GM12878 (cell line): ENCODE measurements at regions not wholly inside any gene's neighbourhood (a gene's known extent, or its start where the extent isn't known, plus 50 kb on each side); places are given as distances from the start of the nearest gene placed in this dataset.

Experiments
- ATAC-seq: fragments of 200-7000 bp; cut with Tn5 transposase; 3 replicates; pipeline ENCODE4 v1.9.1; 2020; ENCODE audit warnings: mild to moderate bottlenecking, moderate library complexity
- BruUV-seq: library from RNA; stranded (reverse); fragments of 400-500 nt; replicated peaks from 2 replicates; lab custom pipeline; 2021; lab: Mats Ljungman, UMichigan
- CTCF ChIA-PET: fragments of 300-600 bp; sonication (Branson Sonifier 250); formaldehyde crosslinking; extraction: SDS; loops from one replicate; lab custom pipeline; 2021; ENCODE audit warnings: inconsistent platforms; lab: Yijun Ruan, JAX
- POLR2A ChIA-PET: fragments of 350-600 bp; formaldehyde crosslinking; extraction: SDS; loops from one replicate; lab custom pipeline; 2021; ENCODE audit warnings: inconsistent platforms; lab: Charles Lee
- RAD21 ChIA-PET: fragments of 300-600 bp; sonication (Branson Sonifier 250); formaldehyde crosslinking; loops from one replicate; lab custom pipeline; 2023; ENCODE audit warnings: antibody characterized with exemption; ENCODE audit not compliant: unreplicated experiment; lab: Charles Lee
- SMC1A ChIA-PET: fragments of 300-600 bp; sonication (Branson Sonifier 250); formaldehyde crosslinking; loops from one replicate; lab custom pipeline; 2023; ENCODE audit not compliant: unreplicated experiment, uncharacterized antibody; lab: Charles Lee
- DNase-seq: peaks from one replicate; pipeline ENCODE4 v3.0.0-alpha.2; 2011; ENCODE audit warnings: low read depth, low spot score
- FAIRE-seq: peaks from 3 replicates; lab custom pipeline; 2011; peaks lifted over from hg19 to GRCh38; lab: Jason Lieb, UNC
- H2AFZ ChIP-seq: 2 replicates; pipeline ENCODE4 v1.6.0; 2011; ENCODE audit warnings: low read depth, low read length, control low read depth; ENCODE audit not compliant: control insufficient read depth
- H3K27ac ChIP-seq: 2 replicates; pipeline ENCODE4 v1.5.1; 2011; ENCODE audit warnings: control low read depth; ENCODE audit not compliant: control insufficient read depth, insufficient read depth
- H3K27me3 ChIP-seq, 2 experiments: replicated peaks in 1 of 2; 2 replicates each; pipeline versions ENCODE4 v1.6.0 to v1.6.1; 2011; ENCODE audit warnings: low read length in 1 of 2; ENCODE audit not compliant: control insufficient read depth in 2 of 2, insufficient read depth in 2 of 2
- H3K36me3 ChIP-seq, 2 experiments: 2 replicates each; pipeline ENCODE4 v1.5.1; 2011; ENCODE audit warnings: low read length in 1 of 2; ENCODE audit not compliant: control insufficient read depth in 2 of 2, insufficient read depth in 2 of 2
- H3K4me1 ChIP-seq: 2 replicates; pipeline ENCODE4 v1.6.1; 2011; ENCODE audit warnings: mild to moderate bottlenecking, low read length, moderate library complexity, mixed read lengths; ENCODE audit not compliant: control insufficient read depth, insufficient read depth
- H3K4me2 ChIP-seq: 2 replicates; pipeline ENCODE4 v1.6.0; 2011; ENCODE audit warnings: control low read depth; ENCODE audit not compliant: control insufficient read depth, insufficient read depth
- H3K4me3 ChIP-seq: fragments of 200-600 bp; sonication (generic); 2 replicates; pipeline ENCODE4 v1.5.1; 2016
- H3K79me2 ChIP-seq: 2 replicates; pipeline ENCODE4 v1.6.0; 2011; ENCODE audit warnings: low read length; ENCODE audit not compliant: control insufficient read depth, insufficient read depth
- H3K9ac ChIP-seq: 2 replicates; pipeline ENCODE4 v1.8.0; 2011; ENCODE audit warnings: low read length, control low read depth, mixed read lengths; ENCODE audit not compliant: control insufficient read depth, insufficient read depth
- H3K9me3 ChIP-seq: replicated peaks from 3 replicates; pipeline ENCODE4 v1.5.1; 2011; ENCODE audit warnings: mild to moderate bottlenecking, low read length; ENCODE audit not compliant: control insufficient read depth, insufficient read depth
- H4K20me1 ChIP-seq: 2 replicates; pipeline ENCODE4 v1.6.0; 2011; ENCODE audit not compliant: control insufficient read depth, insufficient read depth
- BACH1 ChIP-seq: fragments of 450-650 bp; IDR thresholded peaks from 2 replicates; pipeline ENCODE4 v1.6.1; 2017; ENCODE audit warnings: mild to moderate bottlenecking, borderline replicate concordance
- CHD4 ChIP-seq: fragments of 200-600 bp; sonication (generic); IDR thresholded peaks from 2 replicates; pipeline ENCODE4 v1.6.1; 2016; ENCODE audit warnings: mild to moderate bottlenecking
- E2F8 ChIP-seq: fragments of 450-650 bp; IDR thresholded peaks from 2 replicates; pipeline ENCODE4 v1.6.1; 2018; ENCODE audit warnings: mild to moderate bottlenecking, low read depth, moderate library complexity; ENCODE audit not compliant: partially characterized antibody
- HDAC6 ChIP-seq: fragments of 200-600 bp; sonication (generic); IDR thresholded peaks from one replicate; pipeline ENCODE4 v1.8.0; 2017; ENCODE audit warnings: antibody characterized with exemption; ENCODE audit not compliant: unreplicated experiment
- KAT2A ChIP-seq: conservative IDR thresholded peaks from 2 replicates; pipeline ENCODE4 v1.6.1; 2011; ENCODE audit warnings: low read depth, low read length; ENCODE audit not compliant: control insufficient read depth
- RAD51 ChIP-seq: fragments of 450-650 bp; IDR thresholded peaks from 2 replicates; pipeline ENCODE4 v1.6.1; 2016; ENCODE audit warnings: moderate library complexity, mild to moderate bottlenecking, inconsistent platforms
- RBBP5 ChIP-seq: fragments of 200-600 bp; sonication (generic); conservative IDR thresholded peaks from 2 replicates; pipeline ENCODE4 v1.6.1; 2016
- SP1 ChIP-seq: IDR thresholded peaks from one replicate; pipeline ENCODE4 v1.6.1; 2011; ENCODE audit warnings: low read depth, low read length
- SUZ12 ChIP-seq: fragments of 200-600 bp; sonication (generic); IDR thresholded peaks from one replicate; pipeline ENCODE4 v1.6.1; 2018; ENCODE audit warnings: antibody characterized with exemption, mild to moderate bottlenecking; ENCODE audit not compliant: unreplicated experiment
- TARDBP ChIP-seq: IDR thresholded peaks from 2 replicates; pipeline ENCODE4 v1.6.1; 2016; ENCODE audit warnings: borderline replicate concordance
- ZBTB40 ChIP-seq: fragments of 450-650 bp; IDR thresholded peaks from 2 replicates; pipeline ENCODE4 v1.6.1; 2016; ENCODE audit warnings: mild to moderate bottlenecking, moderate library complexity, borderline replicate concordance
- WGBS: methylation state at CpG from one replicate; pipeline ENCODE4 v1.1.6; 2016; ENCODE audit warnings: low lambda C conversion rate; ENCODE audit not compliant: insufficient replicate concordance, insufficient coverage; ENCODE audit errors: missing lambda C conversion rate; 5-methylcytosine and 5-hydroxymethylcytosine counted together
- in situ Hi-C: fragments of 300-500 bp; cut with MboI; formaldehyde crosslinking; loops from 9 replicates; pipeline ENCODE4 v1.14.3; 2018; ENCODE audit warnings: mixed read lengths
- intact Hi-C: fragments of 100-400 bp; cut with micrococcal nuclease; formaldehyde crosslinking; loops from one replicate; pipeline ENCODE4 v1.14.2; 2022; ENCODE audit not compliant: unreplicated experiment

- no peak overlapping the region for H3K4me3 ChIP-seq
- H3K36me3 ChIP-seq = no peaks in the 10 kb centered on the region
- intact Hi-C loops = no loop called here
- no peak for TF ChIP-seq E2F8
- TF ChIP-seq RAD51 = no peak
- no peak for TF ChIP-seq TARDBP
- no peak for TF ChIP-seq RBBP5
- H3K9me3 ChIP-seq = no peaks in the 10 kb centered on the region
- H3K27me3 ChIP-seq = no peaks in the 10 kb centered on the region
- in situ Hi-C loops = no loop called here
- no peaks in the 10 kb centered on the region for H4K20me1 ChIP-seq
- no peak for DNase-seq
- no peak for FAIRE-seq
- BruUV-seq = no TSS peak
- H2AFZ ChIP-seq = no peak overlapping the region
- SMC1A ChIA-PET = no interaction called here
- CTCF ChIA-PET = no interaction called here
- POLR2A ChIA-PET = no interaction called here
- H3K9ac ChIP-seq = no peak overlapping the region
- no peaks in the 10 kb centered on the region for H3K79me2 ChIP-seq
- no peak overlapping the region for H3K27ac ChIP-seq
- RAD21 ChIA-PET = no interaction called here
- ATAC-seq = no peak
- H3K4me1 ChIP-seq = no peaks in the 10 kb centered on the region
- no peak overlapping the region for H3K4me2 ChIP-seq
These were observed 125.8 kb downstream of the ARRDC3 start for GRCh38 chr5:91257301-91257700.

GRCh38 chr5:91256142-91256524 lies 127.0 kb downstream of the ARRDC3 start:
- DNase-seq (no peak), FAIRE-seq (no peak), ATAC-seq (no peak)
- Histone ChIP-seq H3K36me3 (no peaks in the 10 kb centered on the region), H4K20me1 (no peaks in the 10 kb centered on the region), H3K4me2 (no peak overlapping the region), H3K79me2 (no peaks in the 10 kb centered on the region), H2AFZ (no peak overlapping the region), H3K4me3 (no peak overlapping the region), H3K4me1 (no peaks in the 10 kb centered on the region), H3K9me3 (no peaks in the 10 kb centered on the region; the same call in 2 of the 3 replicates), H3K27ac (no peak overlapping the region), H3K9ac (no peak overlapping the region), H3K27me3 (no peaks in the 10 kb centered on the region)
- ChIA-PET SMC1A (no interaction called here), POLR2A (no interaction called here), RAD21 (no interaction called here), CTCF (no interaction called here)
- BruUV-seq = no TSS peak
- 21% methylated on average over 7 of the region's 7 CpGs for WGBS
- intact Hi-C loops (no loop called here), in situ Hi-C loops (no loop called here)
- TF ChIP-seq HDAC6 = no peak
- TF ChIP-seq BACH1 = no peak
- TF ChIP-seq SP1 = no peak
- no peak for TF ChIP-seq ZBTB40
- no peak for TF ChIP-seq CHD4
- TF ChIP-seq KAT2A = no peak
- TF ChIP-seq SUZ12 = no peak
